Immature natural killer cell (primary cell): ENCODE measurements at regions not wholly inside any gene's neighbourhood (a gene's known extent, or its start where the extent isn't known, plus 50 kb on each side); places are given as distances from the start of the nearest gene placed in this dataset.

ENCODE experiments used
- DNase-seq, 3 donors: peaks; one replicate each; pipeline ENCODE4 v3.0.0; 2022; ENCODE audit warnings: mixed read lengths in 1 of 3
- H3K27ac Mint-ChIP-seq, 6 donors: one replicate each; pipeline ENCODE4 v1.8.0; 2020; ENCODE audit warnings: mixed read lengths in 6 of 6, mild to moderate bottlenecking in 5 of 6, inconsistent platforms in 4 of 6, moderate library complexity in 3 of 6
- H3K27me3 Mint-ChIP-seq, 3 donors: one replicate each; pipeline ENCODE4 v1.8.0; 2020 to 2021; ENCODE audit warnings: low read depth in 3 of 3, mild to moderate bottlenecking in 3 of 3, mixed read lengths in 3 of 3, moderate library complexity in 3 of 3, inconsistent platforms in 1 of 3
- H3K36me3 Mint-ChIP-seq, 3 donors: one replicate each; pipeline ENCODE4 v1.8.0; 2020; ENCODE audit warnings: mixed read lengths in 3 of 3, inconsistent platforms in 2 of 3, mild to moderate bottlenecking in 2 of 3
- H3K4me1 Mint-ChIP-seq, 2 donors: one replicate each; pipeline ENCODE4 v1.8.0; 2020; ENCODE audit warnings: inconsistent platforms in 2 of 2, mild to moderate bottlenecking in 2 of 2, mixed read lengths in 2 of 2, moderate library complexity in 1 of 2
- H3K4me3 Mint-ChIP-seq, 5 donors: one replicate each; pipeline ENCODE4 v1.8.0; 2020; ENCODE audit warnings: mild to moderate bottlenecking in 5 of 5, mixed read lengths in 5 of 5, inconsistent platforms in 3 of 5, moderate library complexity in 3 of 5
- H3K9me3 Mint-ChIP-seq, 6 donors: one replicate each; pipeline ENCODE4 v1.8.0; 2020; ENCODE audit warnings: mild to moderate bottlenecking in 6 of 6, mixed read lengths in 6 of 6, inconsistent platforms in 4 of 6, moderate library complexity in 3 of 6

DNA sequence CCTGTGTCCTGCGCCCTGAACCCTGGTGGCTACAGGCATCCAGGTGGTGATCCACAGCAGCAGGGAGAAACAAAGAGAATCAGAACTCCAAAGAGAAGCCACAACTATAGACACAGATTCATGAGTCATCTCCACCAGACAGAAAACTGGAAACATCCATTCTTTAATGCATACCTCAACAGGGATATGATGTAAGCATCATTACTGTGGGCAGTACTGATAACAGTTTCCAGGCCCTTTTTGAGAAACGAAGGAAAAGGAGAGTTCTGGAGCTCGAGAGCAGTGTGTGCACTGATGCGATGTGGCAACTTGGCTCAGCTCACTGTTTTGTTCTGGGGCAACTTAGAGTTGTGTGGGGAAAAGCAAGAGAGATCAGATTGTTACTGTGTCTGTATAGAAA, 215.6 kb upstream of the ADAMTS16 start:
- no peak overlapping the region for H3K4me3 Mint-ChIP-seq
- H3K36me3 Mint-ChIP-seq: no peaks in the 10 kb centered on the region
- DNase-seq: no peak
- peaks cover 0 to 9% (median 0%) of the 10 kb centered on the region in 6 donors for H3K9me3 Mint-ChIP-seq
- H3K27ac Mint-ChIP-seq: no peak overlapping the region
- H3K27me3 Mint-ChIP-seq: no peaks in the 10 kb centered on the region
- H3K4me1 Mint-ChIP-seq: no peaks in the 10 kb centered on the region

DNA sequence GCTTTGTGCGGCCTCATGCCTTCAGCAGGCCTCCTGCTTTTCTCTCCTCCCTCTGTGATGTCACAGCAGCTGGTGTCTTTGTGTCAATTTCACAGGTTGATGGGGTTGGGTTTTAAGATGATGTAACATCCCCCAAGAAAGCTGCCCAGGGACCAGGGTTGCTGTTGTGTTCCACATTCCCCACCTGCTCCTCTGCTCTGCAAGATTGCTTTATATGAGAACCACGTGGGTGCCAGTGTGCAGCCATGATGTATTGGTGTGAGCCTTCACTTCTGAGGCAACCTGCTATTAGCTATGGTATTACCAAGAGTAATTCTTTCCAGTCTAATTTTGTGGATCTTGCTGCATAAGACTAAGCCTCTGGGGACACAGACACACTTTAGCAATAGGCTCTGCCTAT, 213.0 kb upstream of the ADAMTS16 start:
- Mint-ChIP-seq H3K27me3 (no peaks in the 10 kb centered on the region), H3K9me3 (peaks cover 0 to 9% (median 0%) of the 10 kb centered on the region in 6 donors), H3K36me3 (no peaks in the 10 kb centered on the region), H3K4me3 (no peak overlapping the region), H3K27ac (no peak overlapping the region), H3K4me1 (no peaks in the 10 kb centered on the region)
- no peak for DNase-seq

DNA sequence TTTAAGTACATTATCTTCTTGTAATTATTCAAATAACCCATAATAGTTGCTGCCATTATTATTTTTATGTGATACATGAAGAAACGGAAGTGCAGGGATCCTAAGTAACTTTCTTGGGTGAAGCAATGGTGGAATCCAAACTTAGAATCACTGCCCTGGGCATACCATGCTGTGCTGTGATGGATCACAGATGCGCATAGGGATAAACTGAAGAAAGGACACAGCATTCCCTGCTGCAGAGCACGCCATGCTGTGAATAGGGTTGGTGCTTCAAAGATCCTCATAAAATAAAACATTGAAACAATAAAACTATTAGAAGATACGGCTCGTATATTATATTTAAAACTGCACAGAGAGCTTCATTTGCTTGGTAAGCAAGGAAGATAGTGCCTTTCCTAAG, 211.7 kb upstream of the ADAMTS16 start:
- H3K4me3 Mint-ChIP-seq: no peak overlapping the region
- H3K4me1 Mint-ChIP-seq: no peaks in the 10 kb centered on the region
- no peak for DNase-seq
- H3K27me3 Mint-ChIP-seq: no peaks in the 10 kb centered on the region
- H3K27ac Mint-ChIP-seq: no peak overlapping the region
- H3K9me3 Mint-ChIP-seq: peaks cover 0 to 5% (median 2%) of the 10 kb centered on the region in 6 donors
- H3K36me3 Mint-ChIP-seq: no peaks in the 10 kb centered on the region

DNA sequence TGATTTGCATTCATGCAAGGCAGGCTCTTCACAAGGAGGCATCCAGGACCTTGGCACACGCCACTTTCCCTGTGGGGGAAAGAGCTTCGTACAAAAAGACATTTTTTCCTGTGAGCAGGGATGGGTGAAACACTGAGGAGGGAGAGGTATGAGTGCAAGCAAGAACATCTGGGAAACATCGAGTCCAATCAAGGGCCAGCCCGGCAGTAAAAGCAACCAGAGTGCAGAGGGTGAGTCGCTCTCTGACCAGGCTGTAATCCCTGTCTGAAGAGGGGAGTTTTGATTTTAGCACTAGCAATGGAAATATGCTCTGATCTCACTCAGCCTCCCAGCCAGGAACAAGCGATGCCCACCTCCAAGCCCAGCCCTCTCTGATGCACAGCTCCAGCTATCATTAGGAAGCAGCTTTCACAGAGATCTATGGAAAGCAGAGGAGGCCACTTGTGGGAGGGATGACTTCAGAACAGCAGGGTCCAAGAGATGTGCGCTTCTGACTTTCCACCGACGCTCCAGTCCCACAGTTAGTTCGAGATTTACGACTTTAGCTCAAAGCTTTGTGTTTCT, 211.0 kb upstream of the ADAMTS16 start:
- H3K4me1 Mint-ChIP-seq: no peaks in the 10 kb centered on the region
- DNase-seq: no peak
- no peak overlapping the region for H3K27ac Mint-ChIP-seq
- no peaks in the 10 kb centered on the region for H3K36me3 Mint-ChIP-seq
- peaks cover 0 to 9% (median 1%) of the 10 kb centered on the region in 6 donors for H3K9me3 Mint-ChIP-seq
- H3K27me3 Mint-ChIP-seq: no peaks in the 10 kb centered on the region
- no peak overlapping the region for H3K4me3 Mint-ChIP-seq

GRCh38 chr5:4939042-4939781, 200.9 kb upstream of the ADAMTS16 start:
- no peak overlapping the region for H3K27ac Mint-ChIP-seq
- no peaks in the 10 kb centered on the region for H3K36me3 Mint-ChIP-seq
- no peaks in the 10 kb centered on the region for H3K27me3 Mint-ChIP-seq
- H3K4me1 Mint-ChIP-seq: no peaks in the 10 kb centered on the region
- no peak overlapping the region for H3K4me3 Mint-ChIP-seq
- no peak for DNase-seq
- peaks cover 0 to 5% (median 0%) of the 10 kb centered on the region in 6 donors for H3K9me3 Mint-ChIP-seq

DNA sequence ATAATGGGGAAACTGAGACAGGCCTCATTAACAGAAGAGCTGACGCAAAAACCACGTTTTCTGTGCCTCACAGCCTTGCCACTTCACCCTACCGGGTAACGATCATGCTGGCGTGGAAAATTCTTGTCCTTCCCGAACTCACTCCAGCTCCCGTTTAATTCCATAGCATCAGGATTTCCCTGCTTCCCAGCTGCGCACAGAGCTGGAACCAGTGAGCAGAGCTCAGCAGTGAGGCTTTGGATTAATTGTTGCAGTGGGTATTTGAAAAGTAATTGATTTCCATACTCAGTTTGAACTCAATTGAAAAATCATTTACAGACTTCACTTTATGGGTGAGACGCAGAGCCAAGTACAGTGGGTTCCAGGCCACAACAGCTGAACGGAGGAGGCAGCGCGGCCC, 199.0 kb upstream of the ADAMTS16 start:
- no peaks in the 10 kb centered on the region for H3K4me1 Mint-ChIP-seq
- no peak overlapping the region for H3K27ac Mint-ChIP-seq
- DNase-seq: no peak
- no peak overlapping the region for H3K4me3 Mint-ChIP-seq
- peaks cover 0 to 5% (median 0%) of the 10 kb centered on the region in 6 donors for H3K9me3 Mint-ChIP-seq
- no peaks in the 10 kb centered on the region for H3K27me3 Mint-ChIP-seq
- no peaks in the 10 kb centered on the region for H3K36me3 Mint-ChIP-seq

DNA sequence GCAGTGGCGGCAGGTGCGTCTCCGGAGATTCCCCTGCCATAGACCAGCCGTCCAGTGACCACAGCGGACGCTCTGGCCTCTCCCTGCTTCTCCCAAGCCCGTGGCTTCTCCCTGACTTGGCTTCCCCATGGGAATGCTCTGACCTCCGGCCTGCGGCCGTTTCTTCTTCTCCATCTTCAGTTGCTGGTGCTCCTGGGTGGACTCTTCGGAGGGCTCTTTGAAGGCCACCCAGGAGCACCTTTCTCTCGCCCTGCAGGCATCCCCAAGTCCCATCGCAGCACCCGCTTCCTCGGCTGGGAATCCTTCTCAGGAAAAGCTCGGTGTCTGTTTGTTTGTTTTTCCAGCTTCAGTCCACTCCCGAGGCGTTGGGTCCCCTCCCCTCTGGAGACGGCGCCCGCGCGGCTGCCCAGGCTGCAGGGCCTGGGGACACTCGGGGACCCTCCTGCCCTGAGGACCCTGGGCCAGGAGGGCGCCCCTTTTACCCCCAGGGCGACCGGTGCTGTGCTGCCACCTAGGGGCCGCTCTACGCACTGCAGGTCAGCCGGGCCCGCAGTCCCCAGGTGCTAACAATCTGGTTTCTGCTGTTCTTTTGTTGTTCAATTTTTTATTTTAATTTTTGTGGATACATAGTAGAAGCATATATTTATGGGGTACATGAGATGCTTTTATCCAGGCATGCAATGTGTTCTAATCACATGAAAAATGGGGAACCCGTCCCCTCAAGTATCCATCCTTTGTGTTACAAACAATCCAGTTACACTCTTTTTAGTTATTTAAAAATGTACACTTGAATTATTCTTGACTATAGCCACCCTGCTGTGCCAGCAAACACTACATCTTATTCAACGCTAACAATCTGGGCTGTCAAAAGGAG, 197.9 kb upstream of the ADAMTS16 start:
- Mint-ChIP-seq H3K27ac (no peak overlapping the region), H3K4me3 (no peak overlapping the region), H3K27me3 (no peaks in the 10 kb centered on the region), H3K9me3 (peaks cover 0 to 5% (median 0%) of the 10 kb centered on the region in 6 donors), H3K4me1 (no peaks in the 10 kb centered on the region), H3K36me3 (no peaks in the 10 kb centered on the region)
- DNase-seq: no peak

DNA sequence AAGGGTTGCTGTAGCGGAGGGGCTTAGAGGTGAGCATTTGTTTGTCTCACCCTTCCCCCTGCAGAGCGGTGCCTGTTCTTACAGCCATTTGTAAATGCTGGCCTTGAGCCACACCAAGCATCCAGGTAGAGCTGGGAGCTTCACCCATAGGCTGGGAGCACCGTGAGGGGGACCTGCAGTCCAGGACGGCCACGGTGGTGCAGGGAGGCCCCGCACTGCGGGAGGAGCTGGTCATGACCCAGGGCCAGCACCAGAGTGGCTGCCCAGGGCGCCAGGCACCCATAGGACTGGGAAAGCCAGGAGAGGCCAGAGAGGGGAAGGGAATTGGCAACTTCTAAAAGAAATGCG, 197.3 kb upstream of the ADAMTS16 start:
- no peaks in the 10 kb centered on the region for H3K36me3 Mint-ChIP-seq
- H3K27ac Mint-ChIP-seq: no peak overlapping the region
- no peaks in the 10 kb centered on the region for H3K4me1 Mint-ChIP-seq
- H3K9me3 Mint-ChIP-seq: peaks cover 0 to 5% (median 0%) of the 10 kb centered on the region in 6 donors
- H3K4me3 Mint-ChIP-seq: no peak overlapping the region
- DNase-seq: no peak
- no peaks in the 10 kb centered on the region for H3K27me3 Mint-ChIP-seq

DNA sequence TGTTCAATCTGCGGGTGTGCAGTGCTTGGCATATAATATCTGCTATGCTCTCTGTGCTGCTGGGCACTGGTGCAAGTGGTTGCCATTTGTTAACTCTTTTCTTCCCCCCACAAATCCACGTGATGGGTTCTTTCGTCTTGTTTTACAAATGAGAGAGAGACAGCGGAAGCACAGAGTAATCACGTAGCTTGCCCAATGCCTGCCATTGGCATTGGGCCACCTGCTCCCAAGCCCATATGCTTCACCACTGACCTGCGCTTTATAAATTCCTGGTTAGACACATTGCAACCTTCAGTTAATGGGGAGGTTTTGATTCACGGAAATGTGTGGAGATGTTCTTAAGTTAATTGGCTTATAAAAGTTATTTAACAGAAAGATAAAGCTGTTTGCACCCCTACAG, 194.8 kb upstream of the ADAMTS16 start:
- DNase-seq: no peak
- no peak overlapping the region for H3K4me3 Mint-ChIP-seq
- no peak overlapping the region for H3K27ac Mint-ChIP-seq
- H3K4me1 Mint-ChIP-seq: no peaks in the 10 kb centered on the region
- no peaks in the 10 kb centered on the region for H3K36me3 Mint-ChIP-seq
- peaks cover 0 to 4% (median 0%) of the 10 kb centered on the region in 3 donors for H3K27me3 Mint-ChIP-seq
- H3K9me3 Mint-ChIP-seq: peaks cover 0 to 5% (median 0%) of the 10 kb centered on the region in 6 donors

GRCh38 chr5:4947106-4947505, 193.0 kb upstream of the ADAMTS16 start:
- Mint-ChIP-seq H3K4me1 (no peaks in the 10 kb centered on the region), H3K27me3 (peaks cover 0 to 6% (median 0%) of the 10 kb centered on the region in 3 donors), H3K36me3 (no peaks in the 10 kb centered on the region), H3K27ac (no peak overlapping the region), H3K9me3 (no peaks in the 10 kb centered on the region), H3K4me3 (no peak overlapping the region)
- DNase-seq: no peak

- Mint-ChIP-seq H3K4me3 (no peak overlapping the region), H3K27me3 (peaks cover 0 to 6% (median 0%) of the 10 kb centered on the region in 3 donors), H3K36me3 (no peaks in the 10 kb centered on the region), H3K4me1 (no peaks in the 10 kb centered on the region), H3K9me3 (no peaks in the 10 kb centered on the region), H3K27ac (no peak overlapping the region)
- no peak for DNase-seq
These were observed 192.1 kb upstream of the ADAMTS16 start for GRCh38 chr5:4947893-4948536.

DNA sequence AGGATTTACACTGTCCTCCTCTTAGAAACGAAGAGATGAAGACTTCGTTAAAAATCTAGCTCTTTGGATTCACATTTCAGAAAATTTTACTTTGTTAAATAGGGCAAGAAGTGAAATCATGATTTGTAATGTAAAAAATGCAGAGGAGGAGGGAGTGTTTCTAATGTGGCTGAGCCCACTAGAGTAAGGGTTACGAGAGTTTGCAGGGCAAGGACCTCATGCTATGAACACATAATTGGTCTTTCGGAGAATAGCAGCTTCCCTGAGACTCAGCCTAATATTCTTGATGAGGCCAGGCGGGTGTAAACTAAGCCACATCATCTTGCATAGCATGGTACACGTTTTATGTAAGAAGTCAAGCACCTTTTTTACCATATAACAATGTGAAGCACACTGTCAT, 191.0 kb upstream of the ADAMTS16 start:
- Mint-ChIP-seq H3K4me1 (no peaks in the 10 kb centered on the region), H3K27ac (no peak overlapping the region), H3K27me3 (peaks cover 0 to 6% (median 0%) of the 10 kb centered on the region in 3 donors), H3K36me3 (no peaks in the 10 kb centered on the region), H3K9me3 (peaks cover 0 to 9% (median 0%) of the 10 kb centered on the region in 6 donors), H3K4me3 (no peak overlapping the region)
- DNase-seq: no peak

DNA sequence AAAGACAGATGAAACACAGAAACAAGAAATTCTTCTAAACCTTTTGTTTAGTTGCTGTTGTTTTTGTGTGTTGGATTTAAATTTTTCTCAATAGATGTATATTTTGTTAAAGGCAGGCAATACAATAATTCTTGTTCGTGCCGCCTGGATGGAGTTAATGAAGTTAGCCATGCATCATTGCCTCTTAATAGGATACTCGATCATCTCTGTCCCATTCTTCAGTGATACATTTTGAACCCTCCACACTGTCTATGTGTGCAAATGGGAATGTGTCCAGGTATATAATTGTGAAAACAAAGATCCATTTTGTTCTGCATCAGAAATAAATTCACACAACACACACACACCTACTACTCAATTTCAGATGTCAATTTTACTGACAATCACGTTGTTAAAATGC, 186.6 kb upstream of the ADAMTS16 start:
- Mint-ChIP-seq H3K27ac (no peak overlapping the region), H3K9me3 (peaks cover 0 to 22% (median 7%) of the 10 kb centered on the region in 6 donors)

GRCh38 chr5:4954048-4954447, 186.1 kb upstream of the ADAMTS16 start:
- Mint-ChIP-seq H3K36me3 (peaks cover 0 to 5% (median 0%) of the 10 kb centered on the region in 3 donors), H3K4me3 (no peak overlapping the region), H3K27ac (no peak overlapping the region)

More for the DNA sequence above, 186.6 kb upstream of the ADAMTS16 start:
- no peak for DNase-seq
- Mint-ChIP-seq H3K36me3 (peaks cover 0 to 5% (median 0%) of the 10 kb centered on the region in 3 donors), H3K4me3 (no peak overlapping the region), H3K4me1 (no peaks in the 10 kb centered on the region), H3K27me3 (peaks cover 0 to 4% (median 3%) of the 10 kb centered on the region in 3 donors)

More at GRCh38 chr5:4954048-4954447, 186.1 kb upstream of the ADAMTS16 start:
- no peak for DNase-seq
- peaks cover 0 to 4% (median 2%) of the 10 kb centered on the region in 3 donors for H3K27me3 Mint-ChIP-seq
- H3K4me1 Mint-ChIP-seq: no peaks in the 10 kb centered on the region
- H3K9me3 Mint-ChIP-seq: peaks cover 0 to 23% (median 7%) of the 10 kb centered on the region in 6 donors
